ENCODE measurements at regions not wholly inside any gene's neighbourhood (a gene's known extent, or its start where the extent isn't known, plus 50 kb on each side); places are given as distances from the start of the nearest gene placed in this dataset.

GRCh38 chr16:8137606-8138005 is 452.7 kb downstream of the TMEM114 start:
- TF ChIP-seq CTCF (IDR thresholded peaks at IDR 0.05; ENCODE audit: poor library complexity) (no peak), EZH2phosphoT487 (IDR thresholded peaks at IDR 0.05; ENCODE audit: low read depth, severe bottlenecking, unreplicated experiment) (no peak)
